ENCODE measurements at regions not wholly inside any gene's neighbourhood (a gene's known extent, or its start where the extent isn't known, plus 50 kb on each side); places are given as distances from the start of the nearest gene placed in this dataset.

GRCh38 chr14:103281496-103282231 lies 52.4 kb upstream of the EIF5 start (continued):
- TF ChIP-seq, protein P1, sequence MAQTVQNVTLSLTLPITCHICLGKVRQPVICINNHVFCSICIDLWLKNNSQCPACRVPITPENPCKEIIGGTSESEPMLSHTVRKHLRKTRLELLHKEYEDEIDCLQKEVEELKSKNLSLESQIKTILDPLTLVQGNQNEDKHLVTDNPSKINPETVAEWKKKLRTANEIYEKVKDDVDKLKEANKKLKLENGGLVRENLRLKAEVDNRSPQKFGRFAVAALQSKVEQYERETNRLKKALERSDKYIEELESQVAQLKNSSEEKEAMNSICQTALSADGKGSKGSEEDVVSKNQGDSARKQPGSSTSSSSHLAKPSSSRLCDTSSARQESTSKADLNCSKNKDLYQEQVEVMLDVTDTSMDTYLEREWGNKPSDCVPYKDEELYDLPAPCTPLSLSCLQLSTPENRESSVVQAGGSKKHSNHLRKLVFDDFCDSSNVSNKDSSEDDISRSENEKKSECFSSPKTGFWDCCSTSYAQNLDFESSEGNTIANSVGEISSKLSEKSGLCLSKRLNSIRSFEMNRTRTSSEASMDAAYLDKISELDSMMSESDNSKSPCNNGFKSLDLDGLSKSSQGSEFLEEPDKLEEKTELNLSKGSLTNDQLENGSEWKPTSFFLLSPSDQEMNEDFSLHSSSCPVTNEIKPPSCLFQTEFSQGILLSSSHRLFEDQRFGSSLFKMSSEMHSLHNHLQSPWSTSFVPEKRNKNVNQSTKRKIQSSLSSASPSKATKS (CRISPR knock-in tag; IDR thresholded peaks at IDR 0.05) = no peak
- no peak for TF ChIP-seq ISL2 (CRISPR knock-in tag; IDR thresholded peaks at IDR 0.05)
- TF ChIP-seq, protein P2, sequence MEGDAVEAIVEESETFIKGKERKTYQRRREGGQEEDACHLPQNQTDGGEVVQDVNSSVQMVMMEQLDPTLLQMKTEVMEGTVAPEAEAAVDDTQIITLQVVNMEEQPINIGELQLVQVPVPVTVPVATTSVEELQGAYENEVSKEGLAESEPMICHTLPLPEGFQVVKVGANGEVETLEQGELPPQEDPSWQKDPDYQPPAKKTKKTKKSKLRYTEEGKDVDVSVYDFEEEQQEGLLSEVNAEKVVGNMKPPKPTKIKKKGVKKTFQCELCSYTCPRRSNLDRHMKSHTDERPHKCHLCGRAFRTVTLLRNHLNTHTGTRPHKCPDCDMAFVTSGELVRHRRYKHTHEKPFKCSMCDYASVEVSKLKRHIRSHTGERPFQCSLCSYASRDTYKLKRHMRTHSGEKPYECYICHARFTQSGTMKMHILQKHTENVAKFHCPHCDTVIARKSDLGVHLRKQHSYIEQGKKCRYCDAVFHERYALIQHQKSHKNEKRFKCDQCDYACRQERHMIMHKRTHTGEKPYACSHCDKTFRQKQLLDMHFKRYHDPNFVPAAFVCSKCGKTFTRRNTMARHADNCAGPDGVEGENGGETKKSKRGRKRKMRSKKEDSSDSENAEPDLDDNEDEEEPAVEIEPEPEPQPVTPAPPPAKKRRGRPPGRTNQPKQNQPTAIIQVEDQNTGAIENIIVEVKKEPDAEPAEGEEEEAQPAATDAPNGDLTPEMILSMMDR (CRISPR knock-in tag; IDR thresholded peaks at IDR 0.05) = peak; percentile 73
- TF ChIP-seq NR2C2 (CRISPR knock-in tag; IDR thresholded peaks at IDR 0.05; ENCODE audit: borderline replicate concordance) = no peak
- no peak for TF ChIP-seq SP5 (CRISPR knock-in tag; IDR thresholded peaks at IDR 0.05; ENCODE audit: borderline replicate concordance, low read depth)
- no peak for TF ChIP-seq ZNF646 (CRISPR knock-in tag; IDR thresholded peaks at IDR 0.05)
- TF ChIP-seq, protein P3, sequence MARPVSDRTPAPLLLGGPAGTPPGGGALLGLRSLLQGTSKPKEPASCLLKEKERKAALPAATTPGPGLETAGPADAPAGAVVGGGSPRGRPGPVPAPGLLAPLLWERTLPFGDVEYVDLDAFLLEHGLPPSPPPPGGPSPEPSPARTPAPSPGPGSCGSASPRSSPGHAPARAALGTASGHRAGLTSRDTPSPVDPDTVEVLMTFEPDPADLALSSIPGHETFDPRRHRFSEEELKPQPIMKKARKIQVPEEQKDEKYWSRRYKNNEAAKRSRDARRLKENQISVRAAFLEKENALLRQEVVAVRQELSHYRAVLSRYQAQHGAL (CRISPR knock-in tag; IDR thresholded peaks at IDR 0.05; ENCODE audit: not compliant biosample characterization) = no peak
- TF ChIP-seq, protein P4, sequence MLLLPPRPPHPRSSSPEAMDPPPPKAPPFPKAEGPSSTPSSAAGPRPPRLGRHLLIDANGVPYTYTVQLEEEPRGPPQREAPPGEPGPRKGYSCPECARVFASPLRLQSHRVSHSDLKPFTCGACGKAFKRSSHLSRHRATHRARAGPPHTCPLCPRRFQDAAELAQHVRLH (CRISPR knock-in tag; IDR thresholded peaks at IDR 0.05; ENCODE audit: borderline replicate concordance, low read depth) = no peak
- TF ChIP-seq, protein P5, sequence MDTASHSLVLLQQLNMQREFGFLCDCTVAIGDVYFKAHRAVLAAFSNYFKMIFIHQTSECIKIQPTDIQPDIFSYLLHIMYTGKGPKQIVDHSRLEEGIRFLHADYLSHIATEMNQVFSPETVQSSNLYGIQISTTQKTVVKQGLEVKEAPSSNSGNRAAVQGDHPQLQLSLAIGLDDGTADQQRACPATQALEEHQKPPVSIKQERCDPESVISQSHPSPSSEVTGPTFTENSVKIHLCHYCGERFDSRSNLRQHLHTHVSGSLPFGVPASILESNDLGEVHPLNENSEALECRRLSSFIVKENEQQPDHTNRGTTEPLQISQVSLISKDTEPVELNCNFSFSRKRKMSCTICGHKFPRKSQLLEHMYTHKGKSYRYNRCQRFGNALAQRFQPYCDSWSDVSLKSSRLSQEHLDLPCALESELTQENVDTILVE (CRISPR knock-in tag; IDR thresholded peaks at IDR 0.05) = no peak
- TF ChIP-seq, protein P6, sequence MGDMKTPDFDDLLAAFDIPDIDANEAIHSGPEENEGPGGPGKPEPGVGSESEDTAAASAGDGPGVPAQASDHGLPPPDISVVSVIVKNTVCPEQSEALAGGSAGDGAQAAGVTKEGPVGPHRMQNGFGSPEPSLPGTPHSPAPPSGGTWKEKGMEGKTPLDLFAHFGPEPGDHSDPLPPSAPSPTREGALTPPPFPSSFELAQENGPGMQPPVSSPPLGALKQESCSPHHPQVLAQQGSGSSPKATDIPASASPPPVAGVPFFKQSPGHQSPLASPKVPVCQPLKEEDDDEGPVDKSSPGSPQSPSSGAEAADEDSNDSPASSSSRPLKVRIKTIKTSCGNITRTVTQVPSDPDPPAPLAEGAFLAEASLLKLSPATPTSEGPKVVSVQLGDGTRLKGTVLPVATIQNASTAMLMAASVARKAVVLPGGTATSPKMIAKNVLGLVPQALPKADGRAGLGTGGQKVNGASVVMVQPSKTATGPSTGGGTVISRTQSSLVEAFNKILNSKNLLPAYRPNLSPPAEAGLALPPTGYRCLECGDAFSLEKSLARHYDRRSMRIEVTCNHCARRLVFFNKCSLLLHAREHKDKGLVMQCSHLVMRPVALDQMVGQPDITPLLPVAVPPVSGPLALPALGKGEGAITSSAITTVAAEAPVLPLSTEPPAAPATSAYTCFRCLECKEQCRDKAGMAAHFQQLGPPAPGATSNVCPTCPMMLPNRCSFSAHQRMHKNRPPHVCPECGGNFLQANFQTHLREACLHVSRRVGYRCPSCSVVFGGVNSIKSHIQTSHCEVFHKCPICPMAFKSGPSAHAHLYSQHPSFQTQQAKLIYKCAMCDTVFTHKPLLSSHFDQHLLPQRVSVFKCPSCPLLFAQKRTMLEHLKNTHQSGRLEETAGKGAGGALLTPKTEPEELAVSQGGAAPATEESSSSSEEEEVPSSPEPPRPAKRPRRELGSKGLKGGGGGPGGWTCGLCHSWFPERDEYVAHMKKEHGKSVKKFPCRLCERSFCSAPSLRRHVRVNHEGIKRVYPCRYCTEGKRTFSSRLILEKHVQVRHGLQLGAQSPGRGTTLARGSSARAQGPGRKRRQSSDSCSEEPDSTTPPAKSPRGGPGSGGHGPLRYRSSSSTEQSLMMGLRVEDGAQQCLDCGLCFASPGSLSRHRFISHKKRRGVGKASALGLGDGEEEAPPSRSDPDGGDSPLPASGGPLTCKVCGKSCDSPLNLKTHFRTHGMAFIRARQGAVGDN (CRISPR knock-in tag; IDR thresholded peaks at IDR 0.05) = peak; percentile 30

Measured in HepG2 (cell line).